ENCODE measurements at regions not wholly inside any gene's neighbourhood (a gene's known extent, or its start where the extent isn't known, plus 50 kb on each side); places are given as distances from the start of the nearest gene placed in this dataset.

GRCh38 chr20:10739566-10739965, 65.8 kb upstream of the JAG1 start:
- WGBS, 2 donors = 11 to 45% methylated on average over 7 of the region's 7 CpGs

GRCh38 chr20:10741060-10741459, 67.3 kb upstream of the JAG1 start:
- Histone ChIP-seq H3K36me3 (no peaks in the 10 kb centered on the region), H3K27ac (no peak overlapping the region), H3K4me3 (no peak overlapping the region), H3K4me1 (no peaks in the 10 kb centered on the region), H3K27me3 (no peaks in the 10 kb centered on the region), H3K9me3 (no peaks in the 10 kb centered on the region)
- intact Hi-C loops (cut with DNase I) = no loop called here
- WGBS, 2 donors = 68 to 71% methylated on average over 5 of the region's 5 CpGs
- no peak for DNase-seq
- no peak for TF ChIP-seq EP300 (IDR thresholded peaks at IDR 0.05)
- TF ChIP-seq CTCF (IDR thresholded peaks at IDR 0.05) = no peak
- no peak for TF ChIP-seq POLR2A (IDR thresholded peaks at IDR 0.05)
- no peak for TF ChIP-seq POLR2AphosphoS5 (IDR thresholded peaks at IDR 0.05)

More at GRCh38 chr20:10739566-10739965, 65.8 kb upstream of the JAG1 start:
- H3K4me3 ChIP-seq = peak overlapping the region in 3 of 4 donors; percentile 1 to 24 (median 11)
- peak overlapping the region in 1 of 4 donors; percentile 25 for H3K27ac ChIP-seq
- TF ChIP-seq CTCF (IDR thresholded peaks at IDR 0.05) (no peak), POLR2A (IDR thresholded peaks at IDR 0.05) (no peak), EP300 (IDR thresholded peaks at IDR 0.05) (no peak), POLR2AphosphoS5 (IDR thresholded peaks at IDR 0.05) (no peak)
- H3K9me3 ChIP-seq = no peaks in the 10 kb centered on the region
- H3K4me1 ChIP-seq = peaks cover 0 to 7% (median 3%) of the 10 kb centered on the region in 4 donors
- H3K27me3 ChIP-seq = no peaks in the 10 kb centered on the region
- no peaks in the 10 kb centered on the region for H3K36me3 ChIP-seq
- intact Hi-C loops (cut with DNase I) = no loop called here
- DNase-seq = no peak

GRCh38 chr20:10745790-10746189, 72.0 kb upstream of the JAG1 start:
- Histone ChIP-seq H3K9me3 (no peaks in the 10 kb centered on the region), H3K27me3 (no peaks in the 10 kb centered on the region), H3K36me3 (no peaks in the 10 kb centered on the region), H3K4me3 (no peak overlapping the region), H3K4me1 (no peaks in the 10 kb centered on the region), H3K27ac (no peak overlapping the region)
- no peak for TF ChIP-seq CTCF (IDR thresholded peaks at IDR 0.05)
- TF ChIP-seq POLR2A (IDR thresholded peaks at IDR 0.05) = no peak
- TF ChIP-seq EP300 (IDR thresholded peaks at IDR 0.05) = no peak
- TF ChIP-seq POLR2AphosphoS5 (IDR thresholded peaks at IDR 0.05) = no peak
- no peak for DNase-seq
- intact Hi-C loops (cut with DNase I) = no loop called here
- 42 to 77% methylated on average over 5 of the region's 5 CpGs for WGBS, 2 donors

DNA sequence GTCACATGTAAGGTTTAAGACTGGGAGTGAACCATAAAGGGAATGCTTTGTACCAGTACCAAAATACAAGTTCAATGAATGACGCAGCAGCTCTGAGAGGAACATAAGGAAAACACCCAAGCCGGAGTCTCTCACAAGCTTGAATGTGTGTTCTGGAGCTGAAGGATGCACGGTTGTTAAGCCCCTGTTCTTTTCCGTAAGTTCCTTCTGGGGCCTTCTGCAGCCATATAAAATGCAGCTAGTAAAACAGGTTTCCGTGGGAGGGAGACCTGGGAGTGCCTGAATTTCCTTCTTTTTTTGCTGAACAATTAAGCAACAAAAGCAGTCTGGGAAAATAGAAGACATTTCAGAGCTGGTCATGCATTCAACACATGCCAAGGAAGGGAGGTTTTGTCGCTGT, 73.2 kb upstream of the JAG1 start:
- Histone ChIP-seq H3K4me1 (no peaks in the 10 kb centered on the region), H3K27me3 (no peaks in the 10 kb centered on the region), H3K27ac (no peak overlapping the region), H3K36me3 (no peaks in the 10 kb centered on the region), H3K9me3 (no peaks in the 10 kb centered on the region), H3K4me3 (no peak overlapping the region)
- DNase-seq = no peak
- TF ChIP-seq POLR2A (IDR thresholded peaks at IDR 0.05) = no peak
- no peak for TF ChIP-seq CTCF (IDR thresholded peaks at IDR 0.05)
- TF ChIP-seq POLR2AphosphoS5 (IDR thresholded peaks at IDR 0.05) = no peak
- TF ChIP-seq EP300 (IDR thresholded peaks at IDR 0.05) = no peak
- intact Hi-C loops (cut with DNase I) = no loop called here
- WGBS, 2 donors = 12 to 54% methylated on average over 6 of the region's 6 CpGs

- Histone ChIP-seq H3K4me3 (no peak overlapping the region), H3K27ac (no peak overlapping the region), H3K36me3 (no peaks in the 10 kb centered on the region), H3K27me3 (no peaks in the 10 kb centered on the region), H3K9me3 (peaks cover 0 to under 1% (median 0%) of the 10 kb centered on the region in 4 donors), H3K4me1 (no peaks in the 10 kb centered on the region)
- intact Hi-C loops (cut with DNase I) = no loop called here
- DNase-seq = no peak
- TF ChIP-seq CTCF (IDR thresholded peaks at IDR 0.05) = no peak
- TF ChIP-seq POLR2A (IDR thresholded peaks at IDR 0.05) = no peak
- no peak for TF ChIP-seq EP300 (IDR thresholded peaks at IDR 0.05)
- TF ChIP-seq POLR2AphosphoS5 (IDR thresholded peaks at IDR 0.05) = no peak
Measured at GRCh38 chr20:10749084-10749483, 75.3 kb upstream of the JAG1 start.

Measured in sigmoid colon (tissue), 6 donors.